ENCODE measurements at regions not wholly inside any gene's neighbourhood (a gene's known extent, or its start where the extent isn't known, plus 50 kb on each side); places are given as distances from the start of the nearest gene placed in this dataset.

- Histone ChIP-seq H3K9me3 (no peaks in the 10 kb centered on the region), H3K4me3 (no peak overlapping the region), H3K27me3 (no peaks in the 10 kb centered on the region), H3K36me3 (no peaks in the 10 kb centered on the region), H3K27ac (no peak overlapping the region), H3K4me1 (no peaks in the 10 kb centered on the region)
- intact Hi-C loops (cut with DNase I): no loop called here
- no peak for DNase-seq (ENCODE audit: extremely low spot score in 2 of 2)
- TF ChIP-seq POLR2A (IDR thresholded peaks at IDR 0.05) (no peak), POLR2AphosphoS5 (IDR thresholded peaks at IDR 0.05; ENCODE audit: insufficient read depth in 1 of 2, low read depth in 1 of 2) (no peak), CTCF (IDR thresholded peaks at IDR 0.05) (no peak)
These were observed 119.0 kb upstream of the UGT8 start for GRCh38 chr4:114479595-114479994.

GRCh38 chr4:114481856-114482255 lies 116.8 kb upstream of the UGT8 start:
- TF ChIP-seq POLR2A (IDR thresholded peaks at IDR 0.05): no peak
- TF ChIP-seq POLR2AphosphoS5 (IDR thresholded peaks at IDR 0.05; ENCODE audit: insufficient read depth in 1 of 2, low read depth in 1 of 2): no peak
- no peak for TF ChIP-seq CTCF (IDR thresholded peaks at IDR 0.05)
- Histone ChIP-seq H3K36me3 (no peaks in the 10 kb centered on the region), H3K4me1 (no peaks in the 10 kb centered on the region), H3K27ac (no peak overlapping the region), H3K4me3 (no peak overlapping the region), H3K9me3 (no peaks in the 10 kb centered on the region), H3K27me3 (no peaks in the 10 kb centered on the region)
- no peak for DNase-seq (ENCODE audit: extremely low spot score in 2 of 2)
- intact Hi-C loops (cut with DNase I): no loop called here

GRCh38 chr4:114487101-114487500 lies 111.5 kb upstream of the UGT8 start:
- TF ChIP-seq POLR2AphosphoS5 (IDR thresholded peaks at IDR 0.05; ENCODE audit: insufficient read depth in 1 of 2, low read depth in 1 of 2) (no peak), CTCF (IDR thresholded peaks at IDR 0.05) (no peak), POLR2A (IDR thresholded peaks at IDR 0.05) (no peak)
- no peak for DNase-seq (ENCODE audit: extremely low spot score in 2 of 2)
- Histone ChIP-seq H3K27me3 (no peaks in the 10 kb centered on the region), H3K9me3 (no peaks in the 10 kb centered on the region), H3K36me3 (no peaks in the 10 kb centered on the region), H3K4me1 (no peaks in the 10 kb centered on the region), H3K4me3 (no peak overlapping the region), H3K27ac (no peak overlapping the region)
- intact Hi-C loops (cut with DNase I): no loop called here

GRCh38 chr4:114488301-114488982 lies 110.2 kb upstream of the UGT8 start:
- no peaks in the 10 kb centered on the region for H3K9me3 ChIP-seq
- no peaks in the 10 kb centered on the region for H3K36me3 ChIP-seq
- no peak for DNase-seq (ENCODE audit: extremely low spot score in 2 of 2)
- no peaks in the 10 kb centered on the region for H3K27me3 ChIP-seq
- intact Hi-C loops (cut with DNase I): no loop called here
- no peak overlapping the region for H3K27ac ChIP-seq
- no peak overlapping the region for H3K4me3 ChIP-seq
- TF ChIP-seq POLR2A (IDR thresholded peaks at IDR 0.05) (no peak), CTCF (IDR thresholded peaks at IDR 0.05) (no peak), POLR2AphosphoS5 (IDR thresholded peaks at IDR 0.05; ENCODE audit: insufficient read depth in 1 of 2, low read depth in 1 of 2) (no peak)
- no peaks in the 10 kb centered on the region for H3K4me1 ChIP-seq

- intact Hi-C loops (cut with DNase I): no loop called here
- DNase-seq (ENCODE audit: extremely low spot score in 2 of 2): no peak
- Histone ChIP-seq H3K27ac (no peak overlapping the region), H3K36me3 (no peaks in the 10 kb centered on the region), H3K9me3 (no peaks in the 10 kb centered on the region), H3K4me3 (no peak overlapping the region), H3K4me1 (no peaks in the 10 kb centered on the region), H3K27me3 (no peaks in the 10 kb centered on the region)
- no peak for TF ChIP-seq POLR2AphosphoS5 (IDR thresholded peaks at IDR 0.05; ENCODE audit: insufficient read depth in 1 of 2, low read depth in 1 of 2)
- no peak for TF ChIP-seq CTCF (IDR thresholded peaks at IDR 0.05)
- no peak for TF ChIP-seq POLR2A (IDR thresholded peaks at IDR 0.05)
These were observed 104.3 kb upstream of the UGT8 start for GRCh38 chr4:114494246-114494803.

Data from vagina (tissue), 2 donors.